HG02973 (cell line): ENCODE measurements at regions not wholly inside any gene's neighbourhood (a gene's known extent, or its start where the extent isn't known, plus 50 kb on each side); places are given as distances from the start of the nearest gene placed in this dataset.
"Not testable (repeated sequence)": the region's sequence is repeated elsewhere in the genome, so short reads cannot be mapped to it uniquely, and the experiment has no call there.

Source experiments
- ATAC-seq: cut with Tn5 transposase; IDR thresholded peaks from one replicate; pipeline ENCODE4 v1.9.1; 2021; ENCODE audit warnings: moderate library complexity; ENCODE audit not compliant: unreplicated experiment

- peak; percentile 91 for ATAC-seq
These were observed 143.5 kb downstream of the TPBG start for GRCh38 chr6:82507112-82507511.

- no peak for ATAC-seq
These were observed 147.9 kb downstream of the TPBG start for GRCh38 chr6:82511546-82511945.

- ATAC-seq: not testable (repeated sequence)
These were observed 154.3 kb downstream of the TPBG start for GRCh38 chr6:82517896-82518295.

DNA sequence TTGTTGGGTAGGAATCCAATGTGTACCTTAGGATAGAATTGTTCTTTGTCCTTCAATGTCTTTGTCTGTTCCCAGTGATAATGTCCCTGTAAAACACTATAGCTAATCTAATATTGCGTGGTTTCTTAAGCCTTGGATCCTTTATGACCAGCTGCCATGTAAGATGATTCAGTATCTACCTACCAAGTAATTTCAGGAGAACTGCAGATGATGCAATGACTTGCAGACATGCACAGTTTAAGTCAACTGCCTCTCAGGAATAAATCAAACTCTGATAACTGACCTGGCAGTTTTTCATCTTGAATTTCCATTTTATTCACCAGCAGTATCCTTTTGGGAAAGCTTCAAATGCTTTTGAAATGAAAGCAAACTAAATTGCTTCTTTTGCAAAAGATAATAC lies 157.8 kb downstream of the TPBG start:
- ATAC-seq: no peak

DNA sequence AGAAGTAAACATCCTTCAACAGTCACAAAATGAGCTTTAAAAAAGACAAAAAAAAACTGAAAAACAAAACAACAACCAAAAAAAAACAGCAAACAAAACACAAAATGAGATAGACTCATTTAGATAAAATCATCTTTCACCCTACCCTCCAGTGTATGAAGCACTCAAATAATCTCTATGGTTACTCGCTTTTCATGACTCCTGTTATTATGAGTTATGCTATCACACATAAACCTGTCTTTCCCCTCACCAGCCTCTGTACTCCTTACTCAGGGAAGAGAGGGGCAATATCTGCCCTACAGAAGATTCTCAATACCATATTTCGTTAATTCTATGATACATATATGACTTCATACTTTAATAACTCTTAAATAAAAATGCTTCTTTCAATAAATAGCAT lies 158.2 kb downstream of the TPBG start:
- no peak for ATAC-seq

DNA sequence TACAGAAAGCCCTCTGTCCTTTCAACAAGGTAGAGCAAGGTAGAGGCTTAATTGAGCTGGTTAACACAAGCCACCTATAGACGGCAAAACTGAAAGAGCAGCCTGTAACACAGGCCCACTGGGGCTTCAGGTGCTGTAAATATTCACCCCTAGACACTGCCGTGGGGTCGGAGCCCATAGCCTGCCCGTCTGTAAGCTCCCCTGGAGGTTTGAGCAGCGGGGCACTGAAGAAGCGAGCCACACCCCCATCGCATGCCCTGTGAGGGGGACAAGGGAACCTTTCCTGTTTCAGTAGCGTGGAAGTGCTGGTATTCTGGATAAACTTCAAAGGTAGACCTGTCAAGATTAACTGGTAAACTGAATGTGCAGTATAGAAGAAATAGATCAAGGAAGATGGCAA lies 160.4 kb downstream of the TPBG start:
- no peak for ATAC-seq

- ATAC-seq: no peak
These were observed 162.3 kb downstream of the TPBG start for GRCh38 chr6:82525775-82526495.

DNA sequence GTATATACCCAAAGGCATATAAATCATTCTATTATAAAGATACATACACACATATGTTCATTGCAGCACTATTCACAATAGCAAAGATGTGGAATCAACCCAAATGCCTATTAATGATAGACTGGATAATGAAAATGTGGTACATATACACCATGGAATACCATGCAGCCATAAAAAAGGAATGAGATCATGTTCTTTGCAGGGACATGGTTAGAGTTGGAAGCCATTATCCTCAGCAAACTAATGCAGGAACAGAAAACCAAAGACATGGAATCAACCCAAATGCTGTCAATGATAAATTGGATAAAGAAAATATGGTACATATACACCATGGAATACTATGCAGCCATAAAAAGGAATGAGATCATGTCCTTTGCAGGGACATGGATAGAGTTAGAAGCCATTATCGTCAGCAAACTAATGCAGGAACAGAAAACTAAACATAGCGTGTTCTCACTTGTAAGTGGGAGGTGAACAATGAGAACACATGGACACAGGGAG lies 166.4 kb downstream of the TPBG start:
- ATAC-seq: not testable (repeated sequence)

DNA sequence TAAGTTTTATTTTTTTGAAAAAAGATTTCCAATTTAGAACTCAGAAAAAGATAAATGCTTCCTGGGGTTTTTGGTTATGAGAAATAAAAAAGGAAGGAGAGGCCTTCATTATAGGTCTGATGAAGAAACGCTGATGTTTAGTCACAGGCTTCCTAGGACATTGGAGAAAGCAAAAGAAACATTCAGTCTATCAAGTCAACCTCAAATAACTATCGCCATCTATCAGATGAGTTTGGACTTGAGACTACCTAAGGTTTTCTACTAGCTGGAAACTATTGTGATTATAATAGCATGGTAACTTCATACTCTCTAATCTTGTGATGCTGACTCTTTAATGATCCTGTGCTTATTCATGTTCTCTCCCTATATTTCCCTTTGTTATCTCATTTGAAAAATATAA lies 171.3 kb downstream of the TPBG start:
- ATAC-seq: no peak

DNA sequence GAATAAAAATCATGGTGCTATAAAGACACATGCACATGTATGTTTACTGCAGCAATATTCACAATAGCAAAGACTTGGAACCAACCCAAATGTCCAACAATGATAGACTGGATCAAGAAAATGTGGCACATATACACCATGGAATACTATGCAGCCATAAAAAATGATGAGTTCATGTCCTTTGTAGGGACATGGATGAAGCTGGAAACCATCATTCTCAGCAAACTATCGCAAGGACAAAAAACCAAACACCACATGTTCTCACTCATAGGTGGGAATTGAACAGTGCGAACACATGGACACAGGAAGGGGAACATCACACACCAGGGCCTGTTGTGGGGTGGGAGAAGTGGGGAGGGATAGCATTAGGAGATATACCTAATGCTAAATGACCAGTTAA lies 185.9 kb downstream of the TPBG start:
- not testable (repeated sequence) for ATAC-seq

GRCh38 chr6:82551311-82551710 lies 187.7 kb downstream of the TPBG start:
- not testable (repeated sequence) for ATAC-seq

DNA sequence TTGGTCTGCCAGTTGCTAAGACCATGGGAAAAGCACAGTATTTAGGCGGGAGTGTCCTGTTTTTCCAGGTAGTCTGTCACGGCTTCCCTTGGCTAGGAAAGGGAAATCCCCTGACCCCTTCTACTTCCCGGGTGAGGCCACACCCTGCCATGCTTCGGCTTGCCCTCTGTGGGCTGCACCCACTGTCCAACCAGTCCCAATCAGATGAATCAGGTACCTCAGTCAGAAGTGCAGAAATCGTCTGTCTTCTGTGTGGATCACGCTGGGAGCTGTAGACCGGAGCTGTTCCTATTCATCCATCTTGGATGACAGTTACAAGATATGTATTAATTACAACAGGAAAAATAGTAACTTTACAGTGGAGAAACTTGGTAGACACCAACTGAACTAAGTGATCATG lies 188.2 kb downstream of the TPBG start:
- ATAC-seq: no peak

DNA sequence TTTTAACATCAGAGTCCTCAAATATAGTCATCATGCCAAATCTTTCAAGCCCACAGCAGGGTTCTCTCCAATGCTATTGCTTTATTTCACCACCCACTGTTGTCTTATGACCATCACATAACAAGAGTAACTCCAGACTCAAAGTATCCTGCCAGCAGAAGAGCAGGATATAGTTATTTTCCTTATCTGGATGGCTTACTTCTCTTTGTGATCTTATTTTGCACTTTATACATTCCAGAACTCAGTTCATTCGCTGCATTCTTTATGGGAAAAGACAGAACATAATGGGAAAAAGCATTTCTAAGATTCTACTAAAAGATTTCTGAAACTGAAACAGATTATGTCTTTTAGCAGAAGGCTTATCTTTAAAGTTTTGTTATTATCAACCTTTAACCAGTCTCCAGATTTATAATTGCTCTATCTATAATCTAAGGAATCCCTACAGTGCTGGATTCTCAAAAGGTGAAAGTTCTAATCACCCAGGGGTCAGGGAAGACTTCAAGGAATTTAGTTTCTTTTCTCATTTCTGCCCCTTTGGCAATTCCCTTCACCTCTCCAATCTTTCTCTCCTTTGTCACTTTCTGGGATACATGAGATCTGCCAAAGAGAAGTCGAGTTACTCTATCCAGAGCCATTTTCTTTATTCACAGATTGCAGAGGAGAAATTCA lies 190.4 kb downstream of the TPBG start:
- no peak for ATAC-seq

GRCh38 chr6:82554666-82555065 lies 191.0 kb downstream of the TPBG start:
- ATAC-seq: no peak

- no peak for ATAC-seq
These were observed 192.2 kb downstream of the TPBG start for GRCh38 chr6:82555801-82556200.

DNA sequence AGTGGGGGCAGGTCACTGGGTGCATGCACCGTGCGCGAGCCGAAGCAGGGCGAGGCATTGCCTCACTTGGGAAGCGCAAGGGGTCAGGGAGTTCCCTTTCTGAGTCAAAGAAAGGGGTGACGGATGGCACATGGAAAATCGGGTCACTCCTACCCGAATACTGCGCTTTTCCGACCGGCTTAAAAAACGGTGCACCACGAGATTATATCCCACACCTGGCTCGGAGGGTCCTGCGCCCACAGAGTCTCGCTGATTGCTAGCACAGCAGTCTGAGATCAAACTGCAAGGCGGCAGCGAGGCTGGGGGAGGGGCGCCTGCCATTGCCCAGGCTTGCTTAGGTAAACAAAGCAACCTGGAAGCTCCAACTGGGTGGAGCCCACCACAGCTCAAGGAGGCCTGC lies 194.9 kb downstream of the TPBG start:
- ATAC-seq: not testable (repeated sequence)

DNA sequence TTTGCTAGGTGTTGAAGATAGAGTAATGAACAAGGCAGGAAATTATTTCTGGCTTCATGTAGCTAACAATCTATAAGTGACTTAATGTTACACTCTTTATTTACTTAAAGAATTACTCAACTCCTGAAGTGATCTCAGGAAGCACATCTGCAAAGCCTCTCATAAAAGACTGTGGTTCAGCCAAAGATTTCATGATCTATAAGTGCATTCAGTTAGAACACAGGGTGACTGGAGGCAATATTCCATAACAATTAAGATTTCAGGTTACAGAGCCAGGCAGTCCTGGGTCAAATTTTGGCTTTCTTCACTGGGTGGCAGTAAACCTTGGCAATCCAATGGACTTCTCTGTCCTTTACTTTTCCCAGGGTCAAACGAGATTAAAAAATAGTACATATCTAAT lies 204.0 kb downstream of the TPBG start:
- no peak for ATAC-seq

DNA sequence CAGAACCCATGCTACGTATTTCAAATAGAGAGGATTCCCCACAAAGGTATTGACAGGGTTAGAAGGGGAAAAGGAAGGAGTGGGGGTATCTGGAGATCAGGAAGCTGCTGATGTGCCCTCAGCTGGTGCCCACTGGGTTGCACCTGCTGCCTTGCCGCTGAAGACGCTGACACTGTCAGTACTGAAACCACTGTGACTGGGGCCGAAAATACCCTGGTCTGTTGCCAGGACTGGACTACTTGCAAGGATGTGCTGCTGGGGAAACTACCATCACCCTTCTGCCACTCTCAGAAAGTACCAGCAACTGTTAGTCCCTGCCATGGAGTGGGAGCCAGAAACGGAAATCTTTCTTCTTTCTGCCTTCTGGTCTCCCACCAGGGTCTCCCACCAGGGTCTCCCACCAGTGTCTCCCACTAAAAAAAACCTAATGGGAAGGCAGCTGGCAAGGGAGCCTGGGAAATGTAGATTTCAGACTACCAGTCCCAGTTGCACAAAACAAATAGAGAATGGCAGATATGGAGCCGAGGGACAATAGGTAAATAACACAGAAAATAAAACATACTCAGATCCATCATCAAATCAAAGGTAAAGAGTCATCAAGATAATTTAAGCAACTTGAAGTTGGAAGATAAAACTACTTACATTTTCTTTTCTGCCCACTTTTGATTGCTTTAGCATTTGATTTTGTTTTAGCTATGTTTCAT lies 204.8 kb downstream of the TPBG start:
- ATAC-seq: peak; percentile 93

- ATAC-seq: no peak
These were observed 205.4 kb downstream of the TPBG start for GRCh38 chr6:82569022-82569421.

DNA sequence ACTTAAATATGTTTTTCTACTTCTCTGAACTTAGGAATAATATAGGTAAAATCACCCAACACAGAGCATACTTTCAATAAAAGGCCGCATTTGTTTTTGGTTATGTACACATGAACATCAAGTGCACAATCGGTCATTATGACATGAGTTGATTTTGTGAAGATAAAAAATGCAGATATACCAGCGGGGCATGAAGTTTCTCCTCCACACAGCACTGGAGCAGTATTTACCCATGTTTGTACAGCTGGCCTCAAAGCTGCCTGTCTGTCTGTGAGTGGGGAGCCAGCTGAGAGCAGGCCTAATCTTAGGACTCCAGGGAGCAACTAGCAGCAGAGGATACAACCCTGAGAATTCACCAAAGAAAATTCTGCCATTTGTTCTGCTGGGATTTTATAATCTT lies 206.5 kb downstream of the TPBG start:
- no peak for ATAC-seq

- ATAC-seq: no peak
These were observed 207.8 kb downstream of the TPBG start for GRCh38 chr6:82571455-82571854.
